ENCODE measurements at regions not wholly inside any gene's neighbourhood (a gene's known extent, or its start where the extent isn't known, plus 50 kb on each side); places are given as distances from the start of the nearest gene placed in this dataset.
A peak's percentile ranks its signal among the peaks of the same experiment; 100 is the strongest.
"Not testable (repeated sequence)": the region's sequence is repeated elsewhere in the genome, so short reads cannot be mapped to it uniquely, and the experiment has no call there.

- peak; percentile 29 for DNase-seq (ENCODE audit: low read depth)
- no peak for TF ChIP-seq CTCF (IDR thresholded peaks at IDR 0.05; ENCODE audit: insufficient read depth, low read length)
Measured at GRCh38 chr12:95358111-95359083, 115.6 kb upstream of the METAP2 start.

DNA sequence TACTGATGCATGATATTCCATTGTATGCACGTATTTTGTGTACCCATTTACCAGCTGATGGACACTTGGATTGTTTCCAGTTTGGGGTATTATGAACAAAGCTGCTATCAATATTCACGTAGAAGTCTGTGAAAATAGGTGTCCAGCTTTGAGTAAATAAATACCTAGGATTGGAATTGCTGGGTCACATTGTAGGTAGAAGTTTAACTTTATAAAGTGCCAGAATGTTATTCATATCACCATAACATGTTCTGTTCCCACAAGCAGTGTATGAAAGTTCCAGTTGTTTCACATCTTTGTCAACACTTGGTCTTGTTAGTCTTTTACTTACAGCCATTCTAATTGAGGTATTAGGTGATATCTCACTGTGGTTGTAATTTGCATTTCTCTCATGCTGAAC is 108.0 kb upstream of the METAP2 start:
- no peak for DNase-seq (ENCODE audit: low read depth)
- TF ChIP-seq CTCF (IDR thresholded peaks at IDR 0.05; ENCODE audit: insufficient read depth, low read length) = no peak
- H3K4me3 ChIP-seq (ENCODE audit: low read depth, low read length) = no peak overlapping the region

More at GRCh38 chr12:95358111-95359083, 115.6 kb upstream of the METAP2 start:
- no peak overlapping the region for H3K4me3 ChIP-seq (ENCODE audit: low read depth, low read length)

DNA sequence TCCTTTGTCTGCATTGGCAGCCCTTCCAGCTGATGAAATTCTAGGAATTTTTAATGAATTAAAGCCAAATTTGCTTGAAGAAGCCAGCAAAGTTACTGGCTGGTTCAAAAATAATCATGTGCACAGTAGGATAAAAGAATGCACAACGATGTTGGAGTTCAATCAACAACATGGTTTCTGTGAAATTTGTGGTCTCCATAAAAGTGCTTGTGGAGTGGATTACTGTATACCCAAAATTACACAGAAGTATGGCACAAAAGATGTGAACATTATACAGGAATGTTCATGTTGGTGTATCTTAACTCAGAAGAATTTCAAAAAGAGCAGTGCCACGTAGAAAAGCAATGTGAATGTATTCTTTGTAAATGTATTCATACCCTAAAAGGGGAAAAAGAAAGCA is 105.0 kb upstream of the METAP2 start:
- DNase-seq (ENCODE audit: low read depth) = peak; percentile 32
- H3K4me3 ChIP-seq (ENCODE audit: low read depth, low read length) = no peak overlapping the region
- TF ChIP-seq CTCF (IDR thresholded peaks at IDR 0.05; ENCODE audit: insufficient read depth, low read length) = no peak

- TF ChIP-seq CTCF (IDR thresholded peaks at IDR 0.05; ENCODE audit: insufficient read depth, low read length) = no peak
- H3K4me3 ChIP-seq (ENCODE audit: low read depth, low read length) = no peak overlapping the region
- DNase-seq (ENCODE audit: low read depth) = no peak
Measured at GRCh38 chr12:95371571-95371970, 102.4 kb upstream of the METAP2 start.

GRCh38 chr12:95379481-95379880 is 94.5 kb upstream of the METAP2 start:
- not testable (repeated sequence) for H3K4me3 ChIP-seq (ENCODE audit: low read depth, low read length); DNase-seq (ENCODE audit: low read depth)

DNA sequence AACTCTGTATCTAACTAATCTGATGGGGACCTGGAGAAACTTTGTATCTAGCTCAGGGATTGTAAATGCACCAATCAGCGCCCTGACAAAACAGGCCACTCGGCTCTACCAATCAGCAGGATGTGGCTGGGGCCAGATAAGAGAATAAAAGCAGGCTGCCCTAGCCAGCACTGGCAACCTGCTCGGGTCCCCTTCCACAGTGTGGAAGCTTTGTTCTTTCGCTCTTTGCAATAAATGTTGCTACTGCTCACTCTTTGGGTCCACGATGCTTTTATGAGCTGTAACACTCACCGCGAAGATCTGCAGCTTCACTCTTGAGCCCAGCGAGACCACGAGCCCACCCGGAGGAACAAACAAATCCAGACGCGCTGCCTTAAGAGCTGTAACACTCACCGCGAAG is 93.6 kb upstream of the METAP2 start:
- not testable (repeated sequence) for H3K4me3 ChIP-seq (ENCODE audit: low read depth, low read length); DNase-seq (ENCODE audit: low read depth)

GRCh38 chr12:95380997-95381786 is 92.8 kb upstream of the METAP2 start:
- H3K4me3 ChIP-seq (ENCODE audit: low read depth, low read length) = no peak overlapping the region
- TF ChIP-seq CTCF (IDR thresholded peaks at IDR 0.05; ENCODE audit: insufficient read depth, low read length) = no peak
- peak; percentile 64 for DNase-seq (ENCODE audit: low read depth)

DNA sequence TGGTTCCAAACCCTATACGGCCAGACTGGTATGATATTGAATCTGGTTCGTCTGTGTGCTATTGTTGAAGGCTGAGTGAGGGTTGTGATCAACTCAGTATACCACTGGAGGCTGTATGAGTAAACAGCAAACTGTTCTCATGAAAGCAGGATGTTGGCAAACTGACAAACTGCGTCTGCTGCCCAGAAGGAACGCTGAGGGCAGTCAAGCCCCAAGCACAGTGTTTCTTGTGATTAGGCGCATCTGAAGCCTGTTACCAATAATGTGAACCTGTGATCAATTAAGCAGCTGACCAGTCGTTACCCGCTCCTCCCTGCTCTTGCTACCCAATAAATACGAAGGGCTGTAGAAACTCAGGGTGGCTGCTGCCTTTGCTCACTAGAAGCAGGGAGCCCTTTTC is 90.0 kb upstream of the METAP2 start:
- H3K4me3 ChIP-seq (ENCODE audit: low read depth, low read length); DNase-seq (ENCODE audit: low read depth): not testable (repeated sequence)

Data from fibroblast of the aortic adventitia (primary cell).